ENCODE measurements at regions not wholly inside any gene's neighbourhood (a gene's known extent, or its start where the extent isn't known, plus 50 kb on each side); places are given as distances from the start of the nearest gene placed in this dataset.

- TF ChIP-seq MAX (IDR thresholded peaks at IDR 0.05) (no peak), EGR1 (IDR thresholded peaks at IDR 0.05) (no peak), RAD21 (IDR thresholded peaks at IDR 0.05; ENCODE audit: low read depth) (no peak), NFIC (IDR thresholded peaks at IDR 0.05) (no peak), EP300 (IDR thresholded peaks at IDR 0.05; ENCODE audit: borderline replicate concordance) (no peak), YY1 (IDR thresholded peaks at IDR 0.05; ENCODE audit: low read depth) (no peak), REST (IDR thresholded peaks at IDR 0.05; ENCODE audit: low read depth) (no peak), USF1 (IDR thresholded peaks at IDR 0.05) (no peak), CREB1 (IDR thresholded peaks at IDR 0.05; ENCODE audit: low read depth) (no peak), TAF1 (IDR thresholded peaks at IDR 0.05; ENCODE audit: low read depth) (no peak), CEBPB (IDR thresholded peaks at IDR 0.05) (no peak)
Observed at GRCh38 chr11:111012491-111012890, 233.0 kb upstream of the POU2AF2 start.

All from Ishikawa (cell line).